ENCODE measurements at regions not wholly inside any gene's neighbourhood (a gene's known extent, or its start where the extent isn't known, plus 50 kb on each side); places are given as distances from the start of the nearest gene placed in this dataset.

GRCh38 chr20:50417023-50417329, 93.2 kb upstream of the PTPN1 start:
- no peak for TF ChIP-seq SIRT6 (IDR thresholded peaks at IDR 0.05; ENCODE audit: low read depth, low read length)
- TF ChIP-seq RNF2 (IDR thresholded peaks at IDR 0.05) = no peak
- no peak for TF ChIP-seq BHLHE40 (IDR thresholded peaks at IDR 0.05; ENCODE audit: low read length)
- TF ChIP-seq ZNF445 (CRISPR knock-in tag; IDR thresholded peaks at IDR 0.05; ENCODE audit: low read depth) = no peak
- TF ChIP-seq KDM4B (IDR thresholded peaks at IDR 0.05; ENCODE audit: borderline replicate concordance in 2 of 2, low read depth in 1 of 2) = no peak
- TF ChIP-seq SPI1 (IDR thresholded peaks at IDR 0.05; ENCODE audit: borderline replicate concordance, low read depth, low read length) = no peak
- TF ChIP-seq CREM (IDR thresholded peaks at IDR 0.05; ENCODE audit: low read depth) = no peak
- no peak for TF ChIP-seq HDAC1 (IDR thresholded peaks at IDR 0.05)
- TF ChIP-seq ATF3 (IDR thresholded peaks at IDR 0.05) = no peak
- no peak for TF ChIP-seq ATF3 (CRISPR knock-in tag; conservative IDR thresholded peaks at IDR 0.05)
- no peak for TF ChIP-seq ZFP36 (IDR thresholded peaks at IDR 0.05; ENCODE audit: low read depth, low read length, partially characterized antibody)
- no peak for TF ChIP-seq FOXJ3 (CRISPR knock-in tag; IDR thresholded peaks at IDR 0.05)
- no peak for TF ChIP-seq HIVEP1 (CRISPR knock-in tag; IDR thresholded peaks at IDR 0.05)

Measured in K562 (cell line).